ENCODE measurements at regions not wholly inside any gene's neighbourhood (a gene's known extent, or its start where the extent isn't known, plus 50 kb on each side); places are given as distances from the start of the nearest gene placed in this dataset.

DNA sequence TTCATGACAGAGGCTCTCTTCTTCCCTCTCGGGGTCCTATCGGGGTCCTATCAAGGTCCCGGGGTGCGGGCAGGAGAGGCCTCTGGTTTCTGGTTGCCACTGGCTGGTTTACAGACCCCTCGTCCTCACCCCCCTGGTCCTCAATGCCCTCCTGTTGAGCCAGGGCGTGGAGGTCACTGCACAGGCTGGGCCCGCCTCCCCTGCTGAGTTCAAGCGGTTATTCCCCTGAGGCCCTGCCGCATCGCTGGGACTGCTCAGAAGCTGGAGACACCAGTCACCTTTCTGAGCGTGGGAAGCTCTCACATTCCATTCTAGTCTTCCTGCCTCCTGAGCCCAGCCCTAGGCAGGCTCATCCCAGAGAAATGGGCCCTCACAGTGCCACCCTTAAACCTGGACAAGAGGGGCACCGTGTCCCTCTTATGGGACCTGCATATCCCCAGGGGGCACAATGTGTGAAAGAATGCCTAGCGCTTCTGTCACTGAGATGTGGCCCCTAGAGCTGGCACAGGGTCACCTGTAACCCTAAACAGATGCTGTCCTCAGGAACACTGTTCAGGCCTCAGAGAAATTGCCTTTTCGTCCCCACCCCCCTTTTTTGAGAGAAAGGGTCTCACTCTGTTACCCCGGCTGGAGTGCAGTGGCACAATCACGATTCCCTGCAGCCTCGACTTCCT, 177.7 kb upstream of the RGS6 start:
- Histone ChIP-seq H3K9me1 (replicated peaks; ENCODE audit: control insufficient read depth, extremely low read depth, insufficient read depth, low read length) (no peaks in the 10 kb centered on the region), H3K9me3 (replicated peaks; ENCODE audit: control insufficient read depth, insufficient read depth, low read length) (no peaks in the 10 kb centered on the region), H4K20me1 (replicated peaks; ENCODE audit: control insufficient read depth, extremely low read depth, insufficient read depth, low read length) (no peaks in the 10 kb centered on the region), H3K36me3 (ENCODE audit: control insufficient read depth in 2 of 2, extremely low read depth in 1 of 2, insufficient read depth in 2 of 2, low read length in 2 of 2) (no peaks in the 10 kb centered on the region), H2AFZ (ENCODE audit: low read depth, low read length) (no peak overlapping the region), H3K27me3 (ENCODE audit: control insufficient read depth in 2 of 2, insufficient read depth in 2 of 2, low read length in 2 of 2) (no peaks in the 10 kb centered on the region), H3K4me1 (ENCODE audit: control insufficient read depth, extremely low read depth, insufficient read depth, low read length) (peaks cover 6% of the 10 kb centered on the region), H3K4me3 (replicated peaks in 1 of 3; ENCODE audit: insufficient read depth in 1 of 3, low read depth in 1 of 3, low read length in 3 of 3) (no peak overlapping the region), H3K4me2 (ENCODE audit: insufficient read depth, low read length) (no peak overlapping the region), H3K79me2 (ENCODE audit: control insufficient read depth, insufficient read depth, low read length) (no peaks in the 10 kb centered on the region), H3K9ac (replicated peaks; ENCODE audit: extremely low read depth, insufficient read depth, low read length) (no peak overlapping the region), H3K27ac (ENCODE audit: insufficient read depth, low read depth, low read length) (no peak overlapping the region)
- BruUV-seq (replicated peaks) = no TSS peak
- TF ChIP-seq GATA2 (IDR thresholded peaks at IDR 0.05; ENCODE audit: insufficient read depth, insufficient read length, low read depth, low read length) = no peak
- no peak for TF ChIP-seq JUN (IDR thresholded peaks at IDR 0.05; ENCODE audit: borderline replicate concordance, insufficient read depth, insufficient read length, low read depth)
- TF ChIP-seq POLR2A (IDR thresholded peaks at IDR 0.05; ENCODE audit: low read depth, low read length) = no peak
- TF ChIP-seq POLR2AphosphoS5 (IDR thresholded peaks at IDR 0.05; ENCODE audit: insufficient read depth, low read depth, low read length) = no peak
- TF ChIP-seq MYC (IDR thresholded peaks at IDR 0.05; ENCODE audit: low read depth, low read length) = no peak
- no peak for TF ChIP-seq FOS (IDR thresholded peaks at IDR 0.05; ENCODE audit: borderline replicate concordance, insufficient read depth, low read length)
- TF ChIP-seq EZH2 (IDR thresholded peaks at IDR 0.05; ENCODE audit: borderline replicate concordance, low read depth, low read length, severe bottlenecking) = no peak
- TF ChIP-seq, protein P1, sequence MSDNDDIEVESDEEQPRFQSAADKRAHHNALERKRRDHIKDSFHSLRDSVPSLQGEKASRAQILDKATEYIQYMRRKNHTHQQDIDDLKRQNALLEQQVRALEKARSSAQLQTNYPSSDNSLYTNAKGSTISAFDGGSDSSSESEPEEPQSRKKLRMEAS (IDR thresholded peaks at IDR 0.05; ENCODE audit: insufficient read depth, insufficient read length) = no peak
- TF ChIP-seq, protein P2, sequence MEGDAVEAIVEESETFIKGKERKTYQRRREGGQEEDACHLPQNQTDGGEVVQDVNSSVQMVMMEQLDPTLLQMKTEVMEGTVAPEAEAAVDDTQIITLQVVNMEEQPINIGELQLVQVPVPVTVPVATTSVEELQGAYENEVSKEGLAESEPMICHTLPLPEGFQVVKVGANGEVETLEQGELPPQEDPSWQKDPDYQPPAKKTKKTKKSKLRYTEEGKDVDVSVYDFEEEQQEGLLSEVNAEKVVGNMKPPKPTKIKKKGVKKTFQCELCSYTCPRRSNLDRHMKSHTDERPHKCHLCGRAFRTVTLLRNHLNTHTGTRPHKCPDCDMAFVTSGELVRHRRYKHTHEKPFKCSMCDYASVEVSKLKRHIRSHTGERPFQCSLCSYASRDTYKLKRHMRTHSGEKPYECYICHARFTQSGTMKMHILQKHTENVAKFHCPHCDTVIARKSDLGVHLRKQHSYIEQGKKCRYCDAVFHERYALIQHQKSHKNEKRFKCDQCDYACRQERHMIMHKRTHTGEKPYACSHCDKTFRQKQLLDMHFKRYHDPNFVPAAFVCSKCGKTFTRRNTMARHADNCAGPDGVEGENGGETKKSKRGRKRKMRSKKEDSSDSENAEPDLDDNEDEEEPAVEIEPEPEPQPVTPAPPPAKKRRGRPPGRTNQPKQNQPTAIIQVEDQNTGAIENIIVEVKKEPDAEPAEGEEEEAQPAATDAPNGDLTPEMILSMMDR (IDR thresholded peaks at IDR 0.05; ENCODE audit: extremely low read depth in 1 of 2, insufficient read depth in 1 of 2, low read depth in 1 of 2, low read length in 2 of 2) = no peak
- ChIA-PET CTCF (interaction anchor here (1.0 to 4.8 kb wide), 4 partner anchors 101 to 618 kb away, joined by 5 to 81 read pairs (median 42); no protein-coding TSS in a partner anchor), POLR2A (no interaction called here)
- intact Hi-C loops (cut with micrococcal nuclease) (no loop called here), dilution Hi-C loops (cut with MboI; ENCODE audit: extremely low pct_ligation_motif_present, low sequenced_read_pairs) (no loop called here)
- FAIRE-seq (no peak), DNase-seq (ENCODE audit: low read depth, low spot score) (no peak)
